Keratinocyte (primary cell): ENCODE measurements at regions not wholly inside any gene's neighbourhood (a gene's known extent, or its start where the extent isn't known, plus 50 kb on each side); places are given as distances from the start of the nearest gene placed in this dataset.

ENCODE experiments used
- DNase-seq: peaks from one replicate; pipeline ENCODE4 v3.0.0-alpha.2; 2011; ENCODE audit warnings: low read depth, missing footprints, low spot score
- FAIRE-seq: peaks from 2 replicates; lab custom pipeline; 2011; peaks lifted over from hg19 to GRCh38; lab: Jason Lieb, UNC
- H2AFZ ChIP-seq: 2 replicates; pipeline ENCODE4 v1.6.0; 2012; ENCODE audit warnings: low read length, control low read depth, inconsistent platforms; ENCODE audit not compliant: control insufficient read depth
- H3K27ac ChIP-seq: 2 replicates; pipeline ENCODE4 v1.5.1; 2011; ENCODE audit warnings: low read length; ENCODE audit not compliant: control insufficient read depth, insufficient read depth
- H3K27me3 ChIP-seq: 3 replicates; pipeline ENCODE4 v1.6.0; 2011; ENCODE audit warnings: low read length; ENCODE audit not compliant: control insufficient read depth, insufficient read depth; ENCODE audit errors: extremely low read depth
- H3K36me3 ChIP-seq, 2 experiments: 2 replicates in 1 of 2; 3 replicates in 1 of 2; pipeline ENCODE4 v1.5.1; 2011; ENCODE audit warnings: low read length in 2 of 2, mild to moderate bottlenecking in 1 of 2; ENCODE audit not compliant: control insufficient read depth in 2 of 2, insufficient read depth in 2 of 2; ENCODE audit errors: extremely low read depth in 1 of 2
- H3K4me1 ChIP-seq: 3 replicates; pipeline ENCODE4 v1.5.1; 2011; ENCODE audit warnings: low read length; ENCODE audit not compliant: control insufficient read depth, insufficient read depth; ENCODE audit errors: extremely low read depth
- H3K4me2 ChIP-seq: 3 replicates; pipeline ENCODE4 v1.6.0; 2011; ENCODE audit warnings: low read depth, low read length; ENCODE audit not compliant: control insufficient read depth, insufficient read depth; ENCODE audit errors: extremely low read depth
- H3K4me3 ChIP-seq, 3 experiments: fragments of 200-600 bp in 1 of 3; sonication (generic) in 1 of 3; 2 replicates in 2 of 3; 3 replicates in 1 of 3; pipeline ENCODE4 v1.5.1; 2011 to 2016; ENCODE audit warnings: low read length in 3 of 3, mild to moderate bottlenecking in 3 of 3, control low read depth in 2 of 3, inconsistent platforms in 1 of 3, low read depth in 1 of 3, mixed read lengths in 1 of 3, mixed run types in 1 of 3, moderate library complexity in 1 of 3; ENCODE audit not compliant: control insufficient read depth in 2 of 3, insufficient read depth in 2 of 3; ENCODE audit errors: extremely low read depth in 1 of 3
- H3K79me2 ChIP-seq: 2 replicates; pipeline ENCODE4 v1.6.0; 2012; ENCODE audit warnings: low read length; ENCODE audit not compliant: control insufficient read depth, insufficient read depth
- H3K9ac ChIP-seq: 3 replicates; pipeline ENCODE4 v1.6.0; 2011; ENCODE audit warnings: low read length; ENCODE audit not compliant: control insufficient read depth, insufficient read depth; ENCODE audit errors: extremely low read depth
- H3K9me1 ChIP-seq: 3 replicates; pipeline ENCODE4 v1.6.0; 2011; ENCODE audit warnings: low read length; ENCODE audit not compliant: control insufficient read depth, insufficient read depth; ENCODE audit errors: extremely low read depth
- H3K9me3 ChIP-seq: 2 replicates; pipeline ENCODE4 v1.5.1; 2012; ENCODE audit warnings: low read depth, low read length; ENCODE audit not compliant: control insufficient read depth
- H4K20me1 ChIP-seq: 3 replicates; pipeline ENCODE4 v1.6.0; 2011; ENCODE audit warnings: low read length; ENCODE audit not compliant: control insufficient read depth, insufficient read depth; ENCODE audit errors: extremely low read depth
- CTCF ChIP-seq, 3 experiments: IDR thresholded peaks in 1 of 3; conservative IDR thresholded peaks in 1 of 3; optimal IDR thresholded peaks in 1 of 3; 2 replicates in 2 of 3; 3 replicates in 1 of 3; pipeline versions ENCODE3 to v1.5.1; 2011; ENCODE audit warnings: low read length in 3 of 3, mild to moderate bottlenecking in 3 of 3, moderate library complexity in 2 of 3, control low read depth in 1 of 3, inconsistent platforms in 1 of 3; ENCODE audit not compliant: insufficient read depth in 2 of 3; ENCODE audit errors: extremely low read depth in 1 of 3
- EZH2 ChIP-seq: IDR thresholded peaks from one replicate; pipeline ENCODE4 v1.6.1; 2012; ENCODE audit warnings: inconsistent platforms, mild to moderate bottlenecking, low read length, moderate library complexity
- dilution Hi-C: fragments of 300-500 bp; cut with MboI; formaldehyde crosslinking; loops from one replicate; pipeline ENCODE4 v1.7.0; 2020; ENCODE audit warnings: low sequenced_read_pairs; ENCODE audit not compliant: extremely low pct_ligation_motif_present

GRCh38 chr3:4220065-4220464, 83.1 kb upstream of the SETMAR start:
- H3K9me1 ChIP-seq = no peaks in the 10 kb centered on the region
- H3K4me1 ChIP-seq = no peaks in the 10 kb centered on the region
- H3K27ac ChIP-seq = no peak overlapping the region
- TF ChIP-seq EZH2 (no peak), CTCF (optimal IDR thresholded peaks at IDR 0.05 in 1 of 3, IDR thresholded peaks at IDR 0.05 in 1 of 3, conservative IDR thresholded peaks at IDR 0.05 in 1 of 3; ENCODE audit: extremely low read depth in 1 of 3, insufficient read depth in 2 of 3, low read length in 3 of 3) (no peak)
- H3K27me3 ChIP-seq = no peaks in the 10 kb centered on the region
- H2AFZ ChIP-seq = no peak overlapping the region
- no peak overlapping the region for H3K4me2 ChIP-seq
- no peak overlapping the region for H3K9ac ChIP-seq
- dilution Hi-C loops = no loop called here
- H3K79me2 ChIP-seq = no peaks in the 10 kb centered on the region
- FAIRE-seq (no peak), DNase-seq (no peak)
- no peaks in the 10 kb centered on the region for H3K9me3 ChIP-seq
- no peaks in the 10 kb centered on the region for H4K20me1 ChIP-seq
- no peak overlapping the region for H3K4me3 ChIP-seq
- H3K36me3 ChIP-seq = no peaks in the 10 kb centered on the region

DNA sequence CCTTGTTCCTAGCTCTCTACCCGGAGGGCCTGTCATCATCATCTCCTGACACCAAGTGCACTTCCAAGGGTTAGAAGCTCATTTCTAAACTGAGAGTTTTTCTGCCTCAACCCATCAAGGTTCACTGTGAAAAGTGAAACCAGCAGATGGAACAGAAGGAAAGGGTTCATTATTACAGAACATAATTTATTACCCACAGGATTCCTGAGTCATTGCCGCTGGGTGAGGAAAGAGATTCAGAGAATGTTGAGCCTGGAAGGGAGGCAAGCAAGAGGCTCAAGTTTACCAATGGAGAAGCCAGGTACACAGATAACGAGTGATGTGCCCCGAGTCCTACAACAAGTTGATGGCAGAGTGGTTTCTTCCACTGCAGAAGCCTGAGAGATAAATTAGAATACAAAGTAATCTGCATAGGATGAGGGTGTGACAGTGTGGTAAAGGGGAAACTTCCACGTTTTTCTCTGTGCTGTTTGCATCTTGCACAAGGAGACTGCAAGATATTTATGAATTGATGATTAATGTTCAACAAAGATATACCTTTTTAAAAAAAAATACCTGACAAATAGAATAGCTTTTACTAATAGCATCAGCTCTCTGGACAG, 80.5 kb upstream of the SETMAR start:
- Histone ChIP-seq H3K9ac (no peak overlapping the region), H3K4me2 (no peak overlapping the region), H3K4me3 (no peak overlapping the region), H3K27ac (no peak overlapping the region), H3K4me1 (no peaks in the 10 kb centered on the region), H4K20me1 (no peaks in the 10 kb centered on the region), H3K36me3 (no peaks in the 10 kb centered on the region), H3K9me3 (no peaks in the 10 kb centered on the region), H3K9me1 (no peaks in the 10 kb centered on the region), H3K79me2 (no peaks in the 10 kb centered on the region), H2AFZ (no peak overlapping the region), H3K27me3 (no peaks in the 10 kb centered on the region)
- FAIRE-seq (no peak), DNase-seq (no peak)
- TF ChIP-seq CTCF (optimal IDR thresholded peaks at IDR 0.05 in 1 of 3, IDR thresholded peaks at IDR 0.05 in 1 of 3, conservative IDR thresholded peaks at IDR 0.05 in 1 of 3; ENCODE audit: extremely low read depth in 1 of 3, insufficient read depth in 2 of 3, low read length in 3 of 3) = no peak
- no peak for TF ChIP-seq EZH2
- dilution Hi-C loops = no loop called here
